ENCODE measurements at regions not wholly inside any gene's neighbourhood (a gene's known extent, or its start where the extent isn't known, plus 50 kb on each side); places are given as distances from the start of the nearest gene placed in this dataset.

- DNase-seq = no peak
Measured at GRCh38 chr1:216884614-216885229, 161.5 kb upstream of the ESRRG start.

DNA sequence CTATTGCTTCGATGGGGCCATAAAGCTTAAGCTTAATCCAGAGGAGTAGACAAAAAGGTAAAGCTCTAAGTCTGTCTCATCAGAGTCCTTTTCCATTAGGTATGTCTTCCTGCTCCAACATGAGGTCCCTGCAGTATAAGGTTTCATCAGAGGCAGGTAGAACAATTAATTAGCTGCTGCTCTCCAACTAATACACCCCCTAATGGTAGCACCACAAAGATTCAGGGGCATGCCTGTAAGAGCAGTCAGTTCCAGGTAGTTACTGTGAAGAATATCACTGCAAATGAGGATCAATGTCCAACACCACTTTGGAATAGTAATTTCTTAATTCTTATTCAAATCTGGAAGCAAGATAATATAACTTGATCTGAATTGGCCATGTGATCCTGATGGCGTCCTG is 160.3 kb upstream of the ESRRG start:
- no peak for DNase-seq

GRCh38 chr1:216881695-216882094 is 158.5 kb upstream of the ESRRG start:
- DNase-seq = no peak

DNA sequence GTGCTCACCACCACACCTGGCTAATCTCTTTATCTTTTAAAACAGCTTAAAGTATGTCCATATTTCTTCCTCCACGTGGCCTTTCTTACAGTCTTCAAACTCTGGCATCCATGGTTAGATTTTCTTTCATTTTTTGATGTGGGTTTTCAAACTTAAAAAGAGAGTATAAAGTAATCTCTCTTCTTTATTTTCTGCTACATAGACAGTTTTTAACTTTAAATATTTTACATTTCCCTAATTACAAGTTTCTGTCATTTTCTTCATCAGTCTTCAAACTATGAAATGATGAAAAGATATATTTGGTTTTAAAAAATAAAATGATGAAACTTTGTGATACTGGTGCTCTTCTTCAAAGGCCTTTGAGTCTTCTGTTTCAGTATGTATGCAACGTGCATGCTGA is 143.5 kb upstream of the ESRRG start:
- no peak for DNase-seq

- DNase-seq = no peak
Measured at GRCh38 chr1:216855810-216856209, 132.6 kb upstream of the ESRRG start.

DNA sequence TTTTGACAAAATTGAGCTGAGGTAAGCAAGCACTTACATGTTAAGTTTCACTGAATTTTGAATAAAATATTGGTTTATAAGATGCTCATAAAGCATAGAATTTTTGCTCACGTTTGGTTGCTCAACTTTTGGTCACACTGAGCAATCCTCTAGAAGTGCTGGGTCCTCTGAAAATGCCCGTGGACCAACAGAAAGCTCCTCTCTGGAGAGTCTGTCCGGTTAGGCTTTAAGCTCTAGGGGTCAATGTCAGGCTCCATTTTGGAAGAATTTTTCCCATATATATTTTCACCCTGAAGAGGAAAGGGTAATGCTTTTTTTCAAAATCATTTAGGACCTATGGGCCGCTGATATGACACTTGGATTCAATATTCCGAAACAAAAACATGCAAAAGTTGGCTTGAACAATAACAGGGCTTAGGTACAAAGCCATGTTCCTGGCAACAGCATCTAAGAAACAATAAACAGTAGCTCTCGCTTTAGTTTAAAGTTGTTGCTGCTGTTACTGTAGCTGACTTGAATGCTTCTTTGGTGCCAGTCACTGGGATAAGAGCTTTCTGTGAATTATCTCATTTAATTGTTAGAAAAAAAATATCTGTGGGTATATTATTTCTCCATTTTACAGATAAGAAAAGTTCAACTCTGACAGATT is 131.7 kb upstream of the ESRRG start:
- DNase-seq = no peak

DNA sequence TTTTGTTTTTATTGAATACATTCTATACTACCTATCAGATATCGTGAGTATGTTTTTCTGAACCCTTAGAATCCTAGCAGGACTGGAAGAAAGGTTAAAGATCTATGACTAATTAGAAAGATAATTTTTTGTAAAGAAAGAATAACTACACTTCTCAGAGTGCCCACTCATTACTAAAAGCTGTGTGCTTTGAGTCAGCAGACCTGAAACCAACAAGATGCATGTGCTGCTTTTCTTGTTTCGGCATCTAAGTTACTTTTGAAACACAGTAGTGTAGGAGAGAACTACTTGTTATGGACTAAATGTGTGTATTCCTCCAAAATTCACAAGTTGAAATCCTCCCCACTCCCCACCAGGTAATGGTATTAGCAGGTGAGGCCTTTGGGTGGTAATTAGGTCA is 127.8 kb upstream of the ESRRG start:
- no peak for DNase-seq

GRCh38 chr1:216849146-216849545 is 125.9 kb upstream of the ESRRG start:
- no peak for DNase-seq

DNA sequence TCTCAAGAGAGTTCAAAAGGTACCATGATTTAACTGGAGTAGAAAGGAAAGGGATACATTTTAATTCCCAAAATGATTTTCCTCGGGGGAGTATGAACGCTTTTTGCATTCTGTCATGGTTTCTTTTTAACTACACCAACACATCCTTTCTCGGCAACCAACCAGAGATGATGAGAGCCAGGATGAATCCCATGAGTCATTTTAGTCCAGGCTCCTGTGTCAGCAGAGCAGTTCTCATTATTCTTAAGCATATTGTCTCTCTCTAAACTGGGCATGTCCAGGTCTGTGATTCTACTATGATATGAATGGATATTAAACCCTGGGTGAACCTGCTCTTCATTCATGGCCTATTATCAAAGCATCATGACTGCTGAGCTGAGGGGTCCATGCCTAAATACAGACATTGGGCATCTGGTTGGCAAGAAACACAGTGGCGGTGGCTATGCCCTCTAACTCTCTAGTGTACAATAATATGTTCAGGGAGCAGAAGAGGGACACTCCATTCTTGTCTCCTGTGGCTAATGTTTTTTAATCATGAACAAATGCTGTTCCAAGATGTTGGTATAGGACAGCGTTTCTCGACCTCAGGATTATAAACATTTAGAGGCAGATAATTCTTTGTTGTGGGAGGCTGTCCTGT is 124.3 kb upstream of the ESRRG start:
- DNase-seq = no peak

GRCh38 chr1:216846339-216846738 is 123.1 kb upstream of the ESRRG start:
- no peak for DNase-seq

DNA sequence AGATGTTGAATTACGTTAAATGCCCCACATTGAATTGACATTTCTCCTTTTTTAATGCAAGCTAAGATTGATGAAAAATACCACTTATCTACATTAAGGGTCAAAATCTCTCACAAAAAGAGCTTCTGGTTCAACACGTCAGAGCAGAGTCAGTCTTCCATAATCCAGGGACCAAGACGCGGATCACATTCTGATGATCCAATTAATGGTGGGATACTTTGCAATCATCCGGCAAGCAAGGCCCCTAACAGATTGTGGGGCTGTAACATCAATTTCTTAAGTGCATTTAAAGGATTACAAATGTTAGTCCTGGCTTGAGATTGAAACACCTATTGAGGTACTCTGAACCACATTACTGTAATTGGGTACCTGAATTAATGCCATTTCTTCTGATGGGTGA is 120.2 kb upstream of the ESRRG start:
- DNase-seq = no peak

DNA sequence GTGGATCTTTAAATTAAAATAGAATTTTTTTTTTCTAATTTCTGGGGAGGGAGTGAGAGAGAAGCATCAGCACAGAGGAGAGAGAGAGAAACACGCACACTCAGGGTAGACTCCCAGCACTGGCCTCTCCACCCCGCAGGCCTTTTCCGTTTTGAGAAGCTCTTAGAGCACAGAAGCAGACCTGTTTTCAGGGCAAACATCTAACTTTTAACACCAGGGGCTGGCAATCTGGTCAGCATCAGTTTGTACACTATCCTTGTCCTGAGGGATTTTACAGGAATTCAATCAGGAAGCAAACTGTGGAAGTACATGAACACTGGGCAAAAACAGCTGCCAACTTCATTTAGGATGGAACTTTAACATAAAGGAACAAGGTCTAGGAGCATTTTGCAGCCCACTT is 117.9 kb upstream of the ESRRG start:
- no peak for DNase-seq

GRCh38 chr1:216836316-216836715 is 113.1 kb upstream of the ESRRG start:
- no peak for DNase-seq

DNA sequence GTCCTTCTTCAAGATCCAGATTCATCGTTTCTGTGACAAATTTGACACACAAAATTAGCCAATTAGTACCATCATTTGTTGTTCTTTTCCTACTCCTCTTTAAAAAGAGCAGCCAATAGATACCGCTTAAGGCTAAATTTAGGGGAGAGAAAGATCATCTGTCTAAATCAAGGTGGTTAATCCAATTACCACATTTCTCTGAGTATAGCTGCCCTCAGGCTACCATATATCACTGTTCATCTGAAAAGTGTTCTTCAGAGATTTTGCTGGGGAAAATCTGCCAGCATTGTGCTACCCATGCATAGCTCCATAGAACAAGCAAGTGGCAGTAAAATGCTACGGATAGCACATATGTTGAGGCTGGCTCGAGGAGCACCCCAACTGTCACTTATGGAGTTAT is 110.3 kb upstream of the ESRRG start:
- no peak for DNase-seq

GRCh38 chr1:216832192-216832591 is 109.0 kb upstream of the ESRRG start:
- DNase-seq = no peak

DNA sequence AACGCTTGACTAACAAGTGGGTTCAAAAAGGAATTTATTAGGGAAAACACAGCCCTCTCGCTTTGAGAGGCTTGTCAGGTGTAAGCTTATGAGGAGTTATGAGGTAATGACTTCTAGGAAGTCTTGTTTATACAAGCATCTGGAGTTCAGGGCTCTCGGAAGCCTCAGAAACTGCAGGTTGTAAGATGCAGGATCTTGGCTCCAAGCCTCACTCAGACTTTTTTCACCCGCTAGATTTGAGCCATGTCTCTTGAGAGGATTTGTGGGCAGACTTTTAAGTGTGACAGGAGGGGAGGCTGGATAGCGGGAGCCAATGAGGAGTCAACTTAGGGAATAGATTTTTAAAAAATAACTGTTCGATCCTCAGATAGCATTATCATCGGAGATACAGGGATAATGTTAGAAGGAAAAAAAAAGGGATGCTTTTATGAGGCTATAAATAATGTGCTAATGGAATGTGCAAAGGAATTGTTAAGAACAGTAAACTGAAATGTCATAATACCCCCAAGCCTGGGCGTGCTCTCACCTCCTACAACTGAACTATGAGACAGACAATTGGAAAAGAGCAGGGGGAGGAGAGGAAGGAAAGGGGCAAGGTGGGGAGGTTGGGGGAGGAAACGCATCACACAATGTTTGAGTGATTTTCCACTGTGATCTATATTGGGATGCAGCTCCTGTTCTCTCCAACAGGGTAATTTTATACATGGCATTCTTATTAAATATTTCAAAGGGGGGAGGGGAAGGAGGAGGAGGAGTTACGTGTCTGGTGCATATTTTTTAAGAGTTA is 107.4 kb upstream of the ESRRG start:
- DNase-seq = no peak

GRCh38 chr1:216827251-216827650 is 104.0 kb upstream of the ESRRG start:
- no peak for DNase-seq

GRCh38 chr1:216826646-216827045 is 103.4 kb upstream of the ESRRG start:
- no peak for DNase-seq

DNA sequence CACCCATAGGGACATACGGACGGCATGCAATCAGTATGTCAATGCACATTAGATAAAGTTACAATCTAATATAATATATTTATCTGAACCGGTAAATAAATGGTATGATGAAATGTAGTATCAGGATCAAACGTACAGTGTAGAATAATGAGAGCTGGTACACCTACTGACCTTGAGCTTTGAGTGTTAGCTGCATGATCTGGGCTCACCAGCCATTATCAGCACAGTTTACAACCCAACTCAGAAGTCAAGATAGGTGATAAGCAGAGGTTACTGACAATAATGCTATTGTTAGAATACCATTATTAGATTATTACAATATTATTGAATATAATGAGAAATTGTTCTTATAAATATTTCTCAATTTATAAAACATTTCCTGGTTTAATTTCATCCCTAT is 103.0 kb upstream of the ESRRG start:
- DNase-seq = no peak

GRCh38 chr1:216825557-216825956 is 102.3 kb upstream of the ESRRG start:
- no peak for DNase-seq

GRCh38 chr1:216824511-216824910 is 101.3 kb upstream of the ESRRG start:
- DNase-seq = no peak

GRCh38 chr1:216823731-216824130 is 100.5 kb upstream of the ESRRG start:
- DNase-seq = no peak

GRCh38 chr1:216822480-216822879 is 99.3 kb upstream of the ESRRG start:
- DNase-seq = no peak
